Osteoblast (primary cell): ENCODE measurements at regions not wholly inside any gene's neighbourhood (a gene's known extent, or its start where the extent isn't known, plus 50 kb on each side); places are given as distances from the start of the nearest gene placed in this dataset. TPM values are rescaled to one million over a fixed set of nuclear protein-coding genes. Genes with fewer than 3 reads are reported as not detected.

ENCODE experiments used
- DNase-seq: peaks from one replicate; pipeline ENCODE4 v3.0.0; 2011; ENCODE audit warnings: low spot score, mixed read lengths; ENCODE audit not compliant: insufficient read length; ENCODE audit errors: missing footprints
- H2AFZ ChIP-seq: 2 replicates; pipeline ENCODE4 v1.6.0; 2011; ENCODE audit warnings: mild to moderate bottlenecking, low read length
- H3K27ac ChIP-seq: 2 replicates; pipeline ENCODE4 v1.5.1; 2011; ENCODE audit warnings: mild to moderate bottlenecking, low read depth, low read length, moderate library complexity
- H3K27me3 ChIP-seq: 2 replicates; pipeline ENCODE4 v1.6.0; 2012; ENCODE audit warnings: mild to moderate bottlenecking, control low read depth, inconsistent platforms, low read length, moderate library complexity; ENCODE audit not compliant: insufficient read depth
- H3K36me3 ChIP-seq: 2 replicates; pipeline ENCODE4 v1.5.1; 2011; ENCODE audit warnings: mild to moderate bottlenecking, low read length, control low read depth, moderate library complexity; ENCODE audit not compliant: insufficient read depth
- H3K4me1 ChIP-seq: 2 replicates; pipeline ENCODE4 v1.5.1; 2011; ENCODE audit warnings: mild to moderate bottlenecking, low read length, control low read depth, moderate library complexity; ENCODE audit not compliant: insufficient read depth
- H3K4me2 ChIP-seq: 2 replicates; pipeline ENCODE4 v1.6.0; 2011; ENCODE audit warnings: mild to moderate bottlenecking, low read length; ENCODE audit not compliant: insufficient read depth
- H3K4me3 ChIP-seq: fragments of 200-600 bp; sonication (generic); 3 replicates; pipeline ENCODE4 v1.5.1; 2012; ENCODE audit warnings: mild to moderate bottlenecking, low read length, inconsistent platforms; ENCODE audit not compliant: insufficient read depth
- H3K79me2 ChIP-seq: 2 replicates; pipeline ENCODE4 v1.6.0; 2012; ENCODE audit warnings: mild to moderate bottlenecking, low read length, control low read depth, inconsistent platforms; ENCODE audit not compliant: insufficient read depth
- H3K9me3 ChIP-seq: 2 replicates; pipeline ENCODE4 v1.5.1; 2011; ENCODE audit warnings: low read depth, low read length, control low read depth
- H4K20me1 ChIP-seq: 2 replicates; pipeline ENCODE4 v1.6.0; 2012; ENCODE audit warnings: mild to moderate bottlenecking, low read length, control low read depth; ENCODE audit not compliant: insufficient read depth
- CTCF ChIP-seq: IDR thresholded peaks from 2 replicates; pipeline ENCODE4 v1.5.1; 2011; ENCODE audit warnings: mild to moderate bottlenecking, low read depth, low read length, moderate library complexity; ENCODE audit errors: extremely low read depth
- small RNA-seq: library from RNA; depleted of rRNA; stranded (forward); fragments of <200 nt; gene quantifications from one replicate; pipeline ENCODE3, GENCODE V24; 2012

- no peak overlapping the region for H3K27ac ChIP-seq
- no peaks in the 10 kb centered on the region for H3K36me3 ChIP-seq
- no peaks in the 10 kb centered on the region for H4K20me1 ChIP-seq
- H3K27me3 ChIP-seq, result peaks cover 3% of the 10 kb centered on the region
- no peaks in the 10 kb centered on the region for H3K9me3 ChIP-seq
- H2AFZ ChIP-seq, result no peak overlapping the region
- H3K79me2 ChIP-seq, result no peaks in the 10 kb centered on the region
- no peak overlapping the region for H3K4me3 ChIP-seq
- no peak for TF ChIP-seq CTCF
- DNase-seq, result no peak
- H3K4me2 ChIP-seq, result no peak overlapping the region
- H3K4me1 ChIP-seq, result no peaks in the 10 kb centered on the region
Measured at GRCh38 chr1:168370586-168370985, 89.9 kb downstream of the TBX19 start.

GRCh38 chr1:168369655-168370054 is 89.0 kb downstream of the TBX19 start:
- Histone ChIP-seq H3K4me1 (no peaks in the 10 kb centered on the region), H4K20me1 (no peaks in the 10 kb centered on the region), H3K36me3 (no peaks in the 10 kb centered on the region), H3K9me3 (no peaks in the 10 kb centered on the region), H3K27me3 (peaks cover 3% of the 10 kb centered on the region), H3K4me3 (no peak overlapping the region), H3K4me2 (no peak overlapping the region), H2AFZ (no peak overlapping the region), H3K79me2 (no peaks in the 10 kb centered on the region), H3K27ac (no peak overlapping the region)
- DNase-seq, result no peak
- TF ChIP-seq CTCF, result no peak

- TF ChIP-seq CTCF, result no peak
Measured at GRCh38 chr1:168368131-168368530, 87.5 kb downstream of the TBX19 start.

GRCh38 chr1:168365719-168366479 is 85.2 kb downstream of the TBX19 start:
- Histone ChIP-seq H3K79me2 (no peaks in the 10 kb centered on the region), H3K27ac (no peak overlapping the region), H4K20me1 (no peaks in the 10 kb centered on the region), H3K4me1 (no peaks in the 10 kb centered on the region), H3K4me2 (no peak overlapping the region), H3K9me3 (no peaks in the 10 kb centered on the region), H3K4me3 (no peak overlapping the region), H3K27me3 (peaks cover 11% of the 10 kb centered on the region), H2AFZ (no peak overlapping the region), H3K36me3 (no peaks in the 10 kb centered on the region)
- DNase-seq, result no peak
- TF ChIP-seq CTCF, result no peak

More at GRCh38 chr1:168368131-168368530, 87.5 kb downstream of the TBX19 start:
- no peak overlapping the region for H3K4me2 ChIP-seq
- no peaks in the 10 kb centered on the region for H3K4me1 ChIP-seq
- H4K20me1 ChIP-seq, result no peaks in the 10 kb centered on the region
- no peaks in the 10 kb centered on the region for H3K9me3 ChIP-seq
- no peak overlapping the region for H2AFZ ChIP-seq
- no peak for DNase-seq
- H3K79me2 ChIP-seq, result no peaks in the 10 kb centered on the region
- H3K36me3 ChIP-seq, result no peaks in the 10 kb centered on the region
- no peak overlapping the region for H3K27ac ChIP-seq
- H3K4me3 ChIP-seq, result no peak overlapping the region
- peaks cover 6% of the 10 kb centered on the region for H3K27me3 ChIP-seq

Small RNAs in the stretch of these regions (small RNA-seq; reads per million reads assigned to genes)
- not detected for gene MIR557
